Caco-2 (cell line): ENCODE measurements at regions not wholly inside any gene's neighbourhood (a gene's known extent, or its start where the extent isn't known, plus 50 kb on each side); places are given as distances from the start of the nearest gene placed in this dataset.

Experiments used
- BruUV-seq: library from RNA; stranded (reverse); fragments of 400-500 nt; replicated peaks from 2 replicates; lab custom pipeline; 2021; lab: Mats Ljungman, UMichigan
- CTCF ChIA-PET: fragments of 300-600 bp; sonication (Branson Sonifier 250); formaldehyde crosslinking; loops from one replicate; lab custom pipeline; 2022; ENCODE audit warnings: antibody characterized with exemption; lab: Charles Lee
- POLR2A ChIA-PET: fragments of 300-600 bp; sonication (Branson Sonifier 250); formaldehyde crosslinking; loops from one replicate; lab custom pipeline; 2022; ENCODE audit warnings: antibody characterized with exemption; lab: Charles Lee
- DNase-seq, 2 experiments: peaks; one replicate each; pipeline versions ENCODE4 v3.0.0 to v3.0.0-alpha.2; 2020 to 2022
- H3K27me3 ChIP-seq: replicated peaks from 2 replicates; pipeline ENCODE4 v1.6.0; 2011; ENCODE audit warnings: low read length; ENCODE audit not compliant: control insufficient read depth, insufficient read depth
- H3K36me3 ChIP-seq: 2 replicates; pipeline ENCODE4 v1.5.1; 2011; ENCODE audit warnings: low read length; ENCODE audit not compliant: control insufficient read depth, insufficient read depth
- H3K4me1 ChIP-seq: fragments of 250-450 bp; sonication (Bioruptor Pico); 2 replicates; pipeline ENCODE4 v1.5.1; 2020; ENCODE audit warnings: mild to moderate bottlenecking
- H3K4me3 ChIP-seq: 2 replicates; pipeline ENCODE4 v1.5.1; 2011; ENCODE audit warnings: low read depth, mild to moderate bottlenecking, control low read depth, low read length
- H3K9me3 ChIP-seq: fragments of 250-450 bp; sonication (Bioruptor Pico); 2 replicates; pipeline ENCODE4 v1.5.1; 2020; ENCODE audit warnings: mild to moderate bottlenecking, moderate library complexity
- H3K27ac Mint-ChIP-seq: one replicate; pipeline ENCODE4 v1.8.0; 2022; ENCODE audit warnings: mixed read lengths; ENCODE audit not compliant: unreplicated experiment
- H3K27me3 Mint-ChIP-seq: one replicate; pipeline ENCODE4 v1.8.0; 2022; ENCODE audit warnings: mixed read lengths; ENCODE audit not compliant: insufficient read depth, unreplicated experiment
- H3K36me3 Mint-ChIP-seq: one replicate; pipeline ENCODE4 v1.8.0; 2022; ENCODE audit warnings: mild to moderate bottlenecking, mixed read lengths; ENCODE audit not compliant: insufficient read depth, unreplicated experiment
- H3K4me1 Mint-ChIP-seq: one replicate; pipeline ENCODE4 v1.8.0; 2022; ENCODE audit warnings: low read depth, mixed read lengths; ENCODE audit not compliant: unreplicated experiment
- H3K4me3 Mint-ChIP-seq: one replicate; pipeline ENCODE4 v1.8.0; 2022; ENCODE audit warnings: mild to moderate bottlenecking, moderate library complexity, mixed read lengths; ENCODE audit not compliant: unreplicated experiment
- H3K9me3 Mint-ChIP-seq: one replicate; pipeline ENCODE4 v1.8.0; 2022; ENCODE audit warnings: mixed read lengths; ENCODE audit not compliant: unreplicated experiment
- intact Hi-C: fragments of 100-400 bp; cut with micrococcal nuclease; formaldehyde crosslinking; loops from one replicate; pipeline ENCODE4 v1.10.0; 2022; ENCODE audit not compliant: unreplicated experiment
- TF ChIP-seq, protein P1 (sequence below), 2 experiments: fragments of 200-600 bp in 1 of 2; IDR thresholded peaks; 1 replicate in 1 of 2; 2 replicates in 1 of 2; pipeline versions ENCODE4 v1.5.1 to v1.8.0; 2011 to 2022; ENCODE audit warnings: antibody characterized with exemption in 1 of 2, control low read depth in 1 of 2, inconsistent platforms in 1 of 2, low read depth in 1 of 2, low read length in 1 of 2, mild to moderate bottlenecking in 1 of 2, moderate library complexity in 1 of 2; ENCODE audit not compliant: insufficient read depth in 1 of 2, severe bottlenecking in 1 of 2, unreplicated experiment in 1 of 2

- no peaks in the 10 kb centered on the region for H3K9me3 Mint-ChIP-seq
- H3K27ac Mint-ChIP-seq, result no peak overlapping the region
- Histone ChIP-seq H3K4me1 (no peaks in the 10 kb centered on the region), H3K36me3 (no peaks in the 10 kb centered on the region), H3K4me3 (no peak overlapping the region), H3K27me3 (no peaks in the 10 kb centered on the region), H3K9me3 (no peaks in the 10 kb centered on the region)
- no peaks in the 10 kb centered on the region for H3K27me3 Mint-ChIP-seq
- ChIA-PET CTCF (no interaction called here), POLR2A (no interaction called here)
- intact Hi-C loops, result no loop called here
- TF ChIP-seq, protein P1, sequence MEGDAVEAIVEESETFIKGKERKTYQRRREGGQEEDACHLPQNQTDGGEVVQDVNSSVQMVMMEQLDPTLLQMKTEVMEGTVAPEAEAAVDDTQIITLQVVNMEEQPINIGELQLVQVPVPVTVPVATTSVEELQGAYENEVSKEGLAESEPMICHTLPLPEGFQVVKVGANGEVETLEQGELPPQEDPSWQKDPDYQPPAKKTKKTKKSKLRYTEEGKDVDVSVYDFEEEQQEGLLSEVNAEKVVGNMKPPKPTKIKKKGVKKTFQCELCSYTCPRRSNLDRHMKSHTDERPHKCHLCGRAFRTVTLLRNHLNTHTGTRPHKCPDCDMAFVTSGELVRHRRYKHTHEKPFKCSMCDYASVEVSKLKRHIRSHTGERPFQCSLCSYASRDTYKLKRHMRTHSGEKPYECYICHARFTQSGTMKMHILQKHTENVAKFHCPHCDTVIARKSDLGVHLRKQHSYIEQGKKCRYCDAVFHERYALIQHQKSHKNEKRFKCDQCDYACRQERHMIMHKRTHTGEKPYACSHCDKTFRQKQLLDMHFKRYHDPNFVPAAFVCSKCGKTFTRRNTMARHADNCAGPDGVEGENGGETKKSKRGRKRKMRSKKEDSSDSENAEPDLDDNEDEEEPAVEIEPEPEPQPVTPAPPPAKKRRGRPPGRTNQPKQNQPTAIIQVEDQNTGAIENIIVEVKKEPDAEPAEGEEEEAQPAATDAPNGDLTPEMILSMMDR (IDR thresholded peaks at IDR 0.05; ENCODE audit: insufficient read depth in 1 of 2, low read depth in 1 of 2, low read length in 1 of 2, severe bottlenecking in 1 of 2, unreplicated experiment in 1 of 2), result no peak
- no peaks in the 10 kb centered on the region for H3K4me1 Mint-ChIP-seq
- H3K36me3 Mint-ChIP-seq, result no peaks in the 10 kb centered on the region
- H3K4me3 Mint-ChIP-seq, result no peak overlapping the region
- no peak for DNase-seq
- no TSS peak for BruUV-seq
Observed at GRCh38 chr16:51474414-51475091, 323.5 kb upstream of the SALL1 start.

DNA sequence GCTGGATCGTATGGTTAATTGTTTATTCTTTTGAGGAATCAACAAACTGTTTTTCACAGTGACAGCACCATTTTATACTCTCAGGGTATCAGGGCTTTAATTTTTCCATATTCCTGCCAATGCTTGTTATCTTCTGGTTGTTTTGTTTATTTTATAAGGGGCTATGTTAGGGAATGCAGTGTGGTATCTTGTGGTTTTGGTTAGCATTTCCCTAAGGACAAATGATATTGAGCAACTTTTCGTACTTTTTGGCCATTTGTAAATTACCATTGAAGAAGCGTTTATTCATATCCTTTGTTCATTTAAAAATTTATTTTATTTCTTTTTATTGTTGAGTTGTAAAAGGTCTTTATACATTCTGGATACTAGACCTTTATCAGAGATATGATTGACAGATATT lies 322.0 kb upstream of the SALL1 start:
- Mint-ChIP-seq H3K4me1 (no peaks in the 10 kb centered on the region), H3K27ac (no peak overlapping the region), H3K36me3 (no peaks in the 10 kb centered on the region), H3K9me3 (no peaks in the 10 kb centered on the region), H3K4me3 (no peak overlapping the region), H3K27me3 (no peaks in the 10 kb centered on the region)
- TF ChIP-seq, protein P1 (IDR thresholded peaks at IDR 0.05; ENCODE audit: insufficient read depth in 1 of 2, low read depth in 1 of 2, low read length in 1 of 2, severe bottlenecking in 1 of 2, unreplicated experiment in 1 of 2), result no peak
- ChIA-PET POLR2A (no interaction called here), CTCF (no interaction called here)
- no peak for DNase-seq
- no TSS peak for BruUV-seq
- Histone ChIP-seq H3K27me3 (no peaks in the 10 kb centered on the region), H3K4me3 (no peak overlapping the region), H3K36me3 (no peaks in the 10 kb centered on the region), H3K4me1 (no peaks in the 10 kb centered on the region), H3K9me3 (no peaks in the 10 kb centered on the region)
- intact Hi-C loops, result no loop called here

- Histone ChIP-seq H3K27me3 (no peaks in the 10 kb centered on the region), H3K9me3 (no peaks in the 10 kb centered on the region), H3K36me3 (no peaks in the 10 kb centered on the region), H3K4me1 (no peaks in the 10 kb centered on the region), H3K4me3 (no peak overlapping the region)
- intact Hi-C loops, result no loop called here
- H3K27me3 Mint-ChIP-seq, result peaks cover 8% of the 10 kb centered on the region
- ChIA-PET POLR2A (no interaction called here), CTCF (no interaction called here)
- BruUV-seq, result no TSS peak
- TF ChIP-seq, protein P1 (IDR thresholded peaks at IDR 0.05; ENCODE audit: insufficient read depth in 1 of 2, low read depth in 1 of 2, low read length in 1 of 2, severe bottlenecking in 1 of 2, unreplicated experiment in 1 of 2), result no peak
- H3K4me1 Mint-ChIP-seq, result no peaks in the 10 kb centered on the region
- no peak overlapping the region for H3K4me3 Mint-ChIP-seq
- no peaks in the 10 kb centered on the region for H3K36me3 Mint-ChIP-seq
- no peak for DNase-seq
- H3K9me3 Mint-ChIP-seq, result no peaks in the 10 kb centered on the region
- no peak overlapping the region for H3K27ac Mint-ChIP-seq
Observed at GRCh38 chr16:51470492-51470891, 319.4 kb upstream of the SALL1 start.
